Activated CD8-positive, alpha-beta memory T cell treated with anti-CD3 and anti-CD28 coated beads, Interleukin-2, amount 50 U/mL, for 24 hours (primary cell): ENCODE measurements at regions not wholly inside any gene's neighbourhood (a gene's known extent, or its start where the extent isn't known, plus 50 kb on each side); places are given as distances from the start of the nearest gene placed in this dataset.
"Not testable (repeated sequence)": the region's sequence is repeated elsewhere in the genome, so short reads cannot be mapped to it uniquely, and the experiment has no call there.

Experiments used
- DNase-seq: peaks from one replicate; pipeline ENCODE4 v3.0.0-alpha.2; 2020; ENCODE audit errors: extremely low read depth

DNA sequence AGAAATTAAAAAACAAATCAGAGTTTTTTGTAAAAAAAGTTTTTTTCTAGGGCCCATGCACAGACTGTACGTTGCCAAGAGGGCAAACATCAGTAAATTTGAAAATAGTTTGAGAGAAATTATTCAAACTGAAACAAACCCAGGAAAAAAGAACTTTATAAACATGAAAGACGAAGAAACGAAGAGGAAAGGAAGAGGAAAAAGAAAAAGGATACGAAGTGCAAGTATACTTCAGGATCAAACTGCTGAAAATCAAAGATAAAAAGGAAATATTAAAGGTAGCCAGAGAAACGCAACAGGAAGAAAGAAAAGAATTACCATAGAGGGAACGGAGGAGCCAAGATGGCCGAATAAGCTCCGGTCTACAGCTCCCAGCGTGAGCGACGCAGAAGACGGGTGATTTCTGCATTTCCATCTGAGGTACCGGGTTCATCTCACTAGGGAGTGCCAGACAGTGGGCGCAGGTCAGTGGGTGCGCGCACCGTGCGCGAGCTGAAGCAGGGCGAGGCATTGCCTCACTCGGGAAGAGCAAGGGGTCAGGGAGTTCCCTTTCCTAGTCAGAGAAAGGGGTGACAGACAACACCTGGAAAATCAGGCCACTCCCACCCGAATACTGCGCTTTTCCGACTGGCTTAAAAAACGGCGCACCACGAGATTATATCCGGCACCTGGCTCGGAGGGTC, 94.4 kb upstream of the GAS1 start:
- not testable (repeated sequence) for DNase-seq

DNA sequence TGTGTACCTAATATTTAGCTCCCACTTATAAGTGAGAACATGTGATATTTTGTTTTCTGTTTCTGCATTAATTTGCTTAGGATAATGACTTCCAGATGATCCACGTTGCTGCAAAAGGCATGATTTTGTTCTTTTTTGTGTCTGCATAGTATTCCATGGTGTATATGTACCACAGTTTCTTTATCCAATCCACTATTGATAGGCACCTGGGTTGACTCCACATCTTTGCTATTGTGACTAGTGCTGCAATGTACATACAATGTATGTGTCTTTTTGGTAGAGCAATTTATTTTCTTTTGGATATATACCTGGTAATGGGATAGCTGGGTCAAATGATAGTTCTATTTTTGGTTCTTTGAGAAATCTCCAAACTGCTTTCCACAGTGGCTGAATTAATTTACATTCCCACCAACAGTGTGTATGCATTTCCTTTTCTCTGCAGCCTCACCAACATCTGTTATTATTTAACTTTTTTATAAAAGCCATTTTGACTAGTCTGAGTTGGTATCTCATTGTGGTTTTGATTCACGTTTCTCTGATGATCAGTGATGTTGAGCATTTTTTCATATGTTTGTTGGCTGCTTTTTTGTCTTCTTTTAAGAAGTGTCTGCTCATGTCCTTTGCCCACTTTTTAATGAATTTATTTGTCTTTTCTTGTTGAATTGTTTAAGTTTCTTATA, 102.8 kb upstream of the GAS1 start:
- DNase-seq = not testable (repeated sequence)

DNA sequence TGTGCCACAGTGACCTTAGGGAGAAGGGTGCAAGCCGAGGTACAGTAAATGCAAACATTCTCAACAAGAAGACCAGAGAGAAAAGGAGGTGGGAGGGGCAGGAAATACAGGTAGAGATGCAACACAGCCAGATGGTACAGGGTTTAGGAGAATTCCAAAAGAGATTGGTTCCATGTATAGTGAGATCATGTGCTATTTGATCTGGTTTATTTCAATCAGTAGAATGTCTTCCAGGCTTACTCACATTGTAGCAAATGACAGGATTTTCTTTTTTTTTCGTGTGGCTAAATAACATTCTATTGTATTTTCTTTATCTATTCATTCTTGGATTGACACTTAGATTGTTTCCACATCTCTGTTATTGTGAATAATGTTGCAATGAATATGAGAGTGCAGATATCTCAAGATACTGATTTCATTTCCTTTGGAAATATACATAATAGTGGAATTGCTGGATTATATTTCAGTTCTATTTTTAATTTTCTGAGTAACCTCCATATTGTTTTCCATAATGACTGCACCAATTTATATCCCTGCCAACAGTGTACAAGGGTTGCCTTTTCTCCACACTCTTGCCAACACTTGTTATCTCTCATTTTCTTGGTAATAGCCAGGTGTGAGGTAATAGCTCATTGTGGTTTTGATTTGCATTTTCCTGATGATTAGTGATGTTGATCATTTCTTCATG, 107.8 kb upstream of the GAS1 start:
- DNase-seq = no peak

DNA sequence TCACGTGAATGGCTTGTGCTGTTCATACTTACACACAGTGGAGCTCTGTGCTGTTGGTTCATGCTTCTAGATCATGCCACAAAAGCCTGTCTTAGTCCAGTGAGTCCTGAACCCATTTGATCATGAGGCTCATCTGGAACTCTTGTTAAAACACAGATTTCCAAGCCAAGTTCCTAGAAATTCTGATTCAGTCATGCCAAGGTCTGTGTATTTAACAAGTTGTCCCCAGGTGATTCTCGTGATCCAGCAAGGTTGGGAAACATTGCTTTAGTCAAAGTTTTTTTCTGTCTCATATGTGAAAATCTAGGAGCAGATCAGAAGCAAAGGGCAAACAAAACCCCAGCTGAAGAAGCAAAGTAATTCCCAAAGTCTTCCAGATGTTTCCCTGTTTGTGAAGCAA, 112.5 kb upstream of the GAS1 start:
- DNase-seq = no peak

DNA sequence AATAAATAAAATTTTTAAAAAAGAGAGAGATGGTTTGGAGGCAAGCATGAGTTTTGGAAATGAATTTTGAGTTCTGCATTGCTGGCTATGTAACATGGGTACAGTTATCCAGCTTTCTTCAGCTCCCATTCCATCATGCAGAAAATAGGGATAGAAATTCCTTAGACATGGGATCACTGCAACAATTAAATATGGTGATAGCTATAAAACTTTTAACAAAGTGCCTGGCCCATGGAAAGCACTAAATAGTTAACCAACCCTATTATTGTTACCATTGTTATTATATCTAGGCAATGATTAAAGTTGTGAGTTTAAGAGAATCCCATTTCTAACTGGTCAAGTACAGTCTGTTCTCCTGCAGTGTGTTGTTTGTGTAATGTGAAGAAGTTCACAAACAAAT, 115.4 kb upstream of the GAS1 start:
- DNase-seq = no peak

DNA sequence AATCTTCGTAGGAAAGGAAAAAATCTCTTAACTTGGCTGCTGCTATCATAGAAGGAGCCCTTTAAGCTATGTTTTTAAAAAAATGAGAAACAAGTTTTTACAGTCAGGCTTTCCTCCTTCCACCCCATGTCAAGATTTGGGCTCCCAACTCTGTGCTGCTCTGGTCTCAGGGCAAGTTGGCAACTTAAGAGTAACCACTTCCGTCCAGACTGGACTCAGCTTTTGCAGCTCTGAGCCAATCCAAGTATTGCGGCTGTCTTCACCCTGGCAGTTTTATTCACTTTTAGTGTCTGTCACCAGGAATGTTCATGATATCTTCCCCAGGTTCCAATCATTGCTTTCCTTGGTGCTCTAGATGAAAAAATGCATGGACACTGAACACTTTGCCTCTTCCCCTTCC, 115.9 kb upstream of the GAS1 start:
- DNase-seq = no peak

DNA sequence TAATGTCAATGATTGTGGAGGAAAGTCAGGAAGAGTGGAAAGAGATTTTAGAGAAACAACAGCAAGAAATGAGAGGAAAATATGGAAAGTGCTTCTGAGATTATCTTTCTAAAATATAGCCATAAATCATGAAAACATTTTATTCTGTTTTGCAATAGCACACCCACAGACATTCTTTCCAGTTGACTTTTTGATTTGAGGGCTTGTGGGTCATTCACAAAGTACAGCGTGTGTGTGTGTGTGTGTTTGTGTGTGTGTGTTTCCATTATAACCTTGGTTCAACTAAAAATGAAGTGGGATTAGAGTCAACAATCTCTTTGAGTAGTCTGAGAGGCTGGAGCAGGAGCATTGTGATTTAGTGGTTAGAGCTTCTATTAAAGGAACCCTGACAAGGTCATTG, 116.6 kb upstream of the GAS1 start:
- no peak for DNase-seq

DNA sequence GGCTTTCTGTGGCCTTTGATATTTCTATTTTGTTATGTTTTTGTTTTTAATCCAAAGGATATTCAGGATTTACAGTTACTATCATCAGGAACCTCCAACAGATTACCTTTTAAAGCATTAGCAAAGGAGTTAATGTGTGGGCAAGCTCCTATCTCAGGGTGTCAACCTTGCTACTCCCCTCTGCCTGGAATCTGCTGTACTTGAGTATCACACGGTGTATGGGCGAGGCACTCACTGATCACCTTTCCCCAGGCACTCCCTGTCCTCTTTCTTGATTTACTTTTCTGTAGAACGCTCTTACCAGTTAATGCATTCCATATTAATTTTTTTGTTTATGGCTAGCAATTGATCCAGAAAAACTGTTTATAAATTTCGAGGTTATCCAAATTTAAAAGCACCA, 117.0 kb upstream of the GAS1 start:
- no peak for DNase-seq

DNA sequence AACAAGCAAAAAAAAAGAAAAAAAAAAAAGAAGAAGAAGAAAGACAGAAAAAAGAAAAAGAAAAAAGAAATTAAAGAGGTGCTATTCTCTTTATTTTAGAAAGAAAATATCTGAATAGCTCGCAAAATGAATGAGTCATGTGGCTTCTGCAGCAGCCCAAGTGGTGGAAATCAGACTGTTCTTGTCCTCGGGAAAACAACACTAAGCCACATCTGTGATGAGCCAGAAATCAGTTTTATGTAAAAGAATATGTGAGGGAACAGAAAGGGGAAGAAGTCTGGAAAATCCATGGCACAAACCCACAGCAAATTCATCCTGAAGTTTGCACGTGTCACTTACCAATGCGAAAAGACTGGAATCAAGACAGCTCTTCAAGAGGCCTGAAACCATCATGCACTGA, 118.7 kb upstream of the GAS1 start:
- no peak for DNase-seq

DNA sequence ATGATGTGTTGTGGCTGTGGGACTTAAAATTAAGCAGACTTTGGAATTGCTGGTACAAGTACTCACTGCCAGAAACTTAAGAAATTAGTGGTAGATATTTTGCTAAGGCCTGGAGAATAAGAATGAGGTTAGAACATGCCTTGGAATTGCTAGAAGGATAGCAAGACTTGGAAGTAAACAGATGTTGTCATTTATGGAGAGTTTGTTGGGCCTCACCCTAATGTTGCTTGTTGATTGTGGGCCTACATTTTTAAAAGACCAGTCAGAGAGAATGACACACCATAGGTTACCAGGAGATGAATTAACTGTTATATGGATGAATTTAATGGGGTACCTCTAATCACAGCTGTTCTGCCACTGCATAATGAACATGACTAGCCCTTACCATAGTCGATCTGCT, 120.1 kb upstream of the GAS1 start:
- DNase-seq = no peak

DNA sequence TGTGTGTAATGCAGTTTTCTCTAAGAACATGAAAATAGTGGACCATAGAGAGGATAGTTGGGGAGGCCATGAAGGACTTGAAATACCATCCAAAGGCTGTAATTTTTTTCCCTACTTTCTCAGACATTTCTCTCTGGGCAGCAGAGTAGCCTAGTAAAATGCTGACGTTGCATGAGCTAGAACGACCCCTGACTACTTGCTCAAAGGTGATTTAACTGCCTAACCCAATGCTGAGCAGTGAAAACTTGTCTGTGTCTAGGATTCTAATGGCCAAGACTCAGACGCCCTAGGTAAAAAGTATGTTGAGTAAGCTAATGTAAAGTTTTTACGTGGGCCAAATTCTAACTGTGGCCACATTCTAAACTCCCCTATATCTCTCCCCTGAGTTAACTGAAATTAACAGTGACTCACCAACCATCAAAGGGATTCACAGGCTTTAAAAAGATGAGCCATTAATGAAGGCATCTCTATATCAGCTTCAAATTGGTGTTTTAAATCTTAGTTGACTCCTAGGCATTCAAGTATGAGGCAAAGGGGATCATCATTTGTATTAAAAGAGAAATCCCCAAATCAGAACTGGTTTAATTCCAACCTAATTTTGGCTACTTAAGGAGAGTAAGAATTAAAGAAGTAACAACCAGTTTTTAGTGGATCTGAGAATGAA, 121.0 kb upstream of the GAS1 start:
- no peak for DNase-seq

DNA sequence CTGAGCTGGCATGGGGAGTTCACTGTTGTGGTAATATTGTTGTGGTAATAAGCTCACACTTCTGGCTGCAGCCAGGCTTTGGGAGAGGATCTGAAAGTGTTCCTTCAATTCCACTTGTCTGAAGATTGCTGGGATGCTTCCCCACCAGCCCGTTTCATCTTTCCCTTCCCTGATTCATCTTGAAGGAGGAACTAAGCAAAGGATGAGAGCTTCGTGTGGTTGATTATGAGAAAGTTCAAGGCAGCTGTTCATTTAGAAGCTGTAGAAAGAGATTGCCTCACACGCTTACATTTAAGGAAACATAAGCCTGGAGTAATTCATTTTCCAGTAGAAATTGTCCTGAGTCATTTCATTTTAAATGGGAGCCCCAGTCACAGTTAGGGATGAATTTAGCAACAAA, 122.4 kb upstream of the GAS1 start:
- no peak for DNase-seq

DNA sequence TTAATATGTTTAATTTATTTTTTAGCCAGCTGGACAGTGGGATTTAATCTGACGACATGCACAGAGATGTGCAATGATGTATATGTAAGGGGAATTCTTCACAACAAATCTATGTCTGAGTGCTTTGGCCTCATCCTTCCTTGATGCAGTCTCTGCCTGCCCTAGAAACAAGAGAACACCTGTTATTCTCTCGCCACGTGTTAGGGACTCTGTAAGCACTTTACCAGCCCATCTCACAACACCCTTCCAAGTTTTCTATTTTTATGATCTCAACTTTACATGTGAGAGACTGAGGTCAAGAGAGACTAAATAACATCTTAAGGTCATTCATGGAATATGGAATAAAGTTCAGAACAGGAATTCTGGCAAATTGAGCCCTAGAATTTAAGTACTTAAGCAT, 123.0 kb upstream of the GAS1 start:
- DNase-seq = no peak

DNA sequence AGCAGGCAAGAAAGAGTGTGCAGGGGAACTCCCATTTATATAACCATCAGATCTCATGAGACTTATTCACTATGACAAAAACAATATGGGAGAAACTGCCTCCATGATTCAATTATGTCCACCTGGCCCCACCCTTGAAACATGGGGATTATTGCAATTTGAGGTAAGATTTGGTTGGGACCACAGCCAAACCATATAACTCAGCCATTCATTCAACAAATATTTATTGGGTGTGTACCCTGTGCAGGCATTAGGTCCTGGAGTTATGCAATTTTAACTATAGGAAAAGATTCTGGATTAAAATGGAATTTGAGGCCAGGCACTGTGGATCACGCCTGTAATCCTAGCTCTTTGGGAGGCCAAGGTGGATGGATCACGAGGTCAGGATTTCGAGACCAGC, 124.2 kb upstream of the GAS1 start:
- DNase-seq = no peak

DNA sequence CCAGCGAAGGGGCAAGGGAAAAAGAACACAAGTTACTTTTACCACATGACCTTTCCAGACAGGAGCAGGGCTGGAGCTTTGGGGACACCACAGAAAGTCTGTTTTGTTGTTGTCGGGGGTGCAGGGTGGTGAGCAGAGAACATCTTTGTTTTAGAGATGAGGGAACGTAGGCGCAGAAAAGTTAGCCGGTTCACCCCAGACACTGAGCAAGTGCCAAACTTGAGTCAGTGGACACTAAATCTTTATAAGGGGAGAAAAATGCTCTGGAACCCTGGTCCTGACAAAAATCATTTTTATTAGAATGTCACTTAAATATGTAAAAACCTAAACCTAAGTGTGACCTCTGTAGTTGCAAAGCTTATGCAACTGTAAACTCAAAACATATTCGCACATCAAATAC, 126.4 kb upstream of the GAS1 start:
- DNase-seq = no peak

DNA sequence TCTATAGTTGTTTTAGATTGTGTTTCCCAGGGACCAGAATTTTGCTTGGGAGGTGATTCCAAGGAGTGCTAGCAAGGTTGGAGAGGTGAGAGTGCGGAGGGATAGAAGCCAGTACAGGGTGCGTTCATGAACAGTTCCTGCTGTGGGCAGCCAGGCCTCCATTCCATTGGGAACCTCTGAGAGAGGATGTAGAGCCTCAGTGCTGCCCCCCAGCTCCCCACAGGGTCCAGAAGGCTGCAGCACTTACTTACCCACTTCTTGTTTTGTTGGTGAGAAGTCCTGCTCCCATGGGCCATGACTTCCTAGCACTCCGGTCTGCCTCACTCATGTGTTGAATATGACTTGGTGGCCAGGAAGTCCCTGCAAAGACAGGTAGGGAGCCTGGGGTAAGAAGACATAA, 128.2 kb upstream of the GAS1 start:
- DNase-seq = no peak

DNA sequence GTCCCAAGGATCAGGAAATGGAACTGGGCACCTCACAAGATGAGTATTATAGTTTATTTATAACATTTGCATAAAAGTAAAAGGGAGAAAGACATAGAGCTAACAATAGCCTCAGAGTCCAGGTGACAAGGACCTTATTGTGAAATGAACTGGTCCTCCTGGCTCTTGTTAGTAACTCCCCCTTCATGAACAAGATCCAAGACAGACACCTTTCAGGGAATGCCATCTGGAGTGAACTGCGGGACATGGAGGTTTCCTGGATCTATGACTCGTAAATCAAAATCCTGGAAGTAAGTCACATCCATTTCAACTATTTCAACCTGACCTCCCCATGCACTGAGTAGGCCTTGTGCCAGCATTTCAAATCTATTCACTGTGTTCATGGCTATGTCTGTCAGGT, 129.5 kb upstream of the GAS1 start:
- no peak for DNase-seq

DNA sequence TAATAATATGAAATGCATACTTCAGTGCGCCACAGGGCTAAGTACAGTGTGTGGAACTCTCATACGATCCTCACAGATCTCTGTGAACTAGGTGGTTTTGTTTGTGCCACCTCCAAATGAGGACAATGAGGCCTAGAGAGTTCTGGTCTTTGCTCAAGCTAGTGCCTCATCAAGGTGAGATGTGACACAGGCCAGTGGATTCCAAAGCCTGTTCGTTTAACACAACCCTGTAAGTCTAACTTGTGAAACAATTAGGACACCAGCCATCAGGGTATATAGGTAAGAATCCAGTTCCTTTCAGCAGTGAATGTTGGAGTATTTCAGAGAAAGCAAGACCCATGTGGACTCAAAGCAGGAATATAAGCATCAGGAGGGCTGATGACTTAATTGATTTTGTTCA, 130.7 kb upstream of the GAS1 start:
- DNase-seq = no peak

DNA sequence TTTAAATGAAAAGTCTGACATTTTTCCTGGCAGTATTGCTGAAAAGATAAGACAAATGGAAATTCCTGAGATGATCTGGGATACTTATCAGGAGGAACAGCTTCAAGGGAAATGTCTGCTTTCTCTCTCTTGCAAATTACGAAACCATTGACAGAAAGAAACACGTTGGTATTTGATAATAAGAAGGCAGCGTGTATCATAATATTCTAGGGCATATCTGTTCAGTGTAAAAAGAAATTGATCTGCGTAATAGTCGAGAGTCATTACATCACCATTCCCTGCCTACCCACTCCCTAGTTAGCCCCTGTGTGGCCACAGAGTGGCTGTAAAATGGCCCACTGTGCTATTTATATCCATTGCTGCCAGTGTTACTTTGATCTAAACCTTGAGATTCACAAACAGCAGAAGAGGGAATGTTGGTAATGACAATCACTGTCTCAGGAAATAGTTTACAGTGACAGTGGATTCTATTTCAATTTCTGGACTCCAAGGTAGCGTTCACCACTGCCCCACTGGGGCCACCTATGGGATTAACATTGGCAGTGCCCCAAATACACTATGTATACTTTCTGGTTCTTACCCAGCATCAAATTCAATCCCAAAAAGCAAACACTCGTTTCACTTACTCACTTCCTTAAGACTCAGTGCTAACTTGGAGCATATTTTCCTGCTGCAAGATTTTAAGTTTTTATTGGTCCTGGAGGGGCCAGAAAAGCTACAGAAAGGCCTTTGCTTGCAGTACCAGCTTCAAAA, 133.4 kb upstream of the GAS1 start:
- DNase-seq = no peak

DNA sequence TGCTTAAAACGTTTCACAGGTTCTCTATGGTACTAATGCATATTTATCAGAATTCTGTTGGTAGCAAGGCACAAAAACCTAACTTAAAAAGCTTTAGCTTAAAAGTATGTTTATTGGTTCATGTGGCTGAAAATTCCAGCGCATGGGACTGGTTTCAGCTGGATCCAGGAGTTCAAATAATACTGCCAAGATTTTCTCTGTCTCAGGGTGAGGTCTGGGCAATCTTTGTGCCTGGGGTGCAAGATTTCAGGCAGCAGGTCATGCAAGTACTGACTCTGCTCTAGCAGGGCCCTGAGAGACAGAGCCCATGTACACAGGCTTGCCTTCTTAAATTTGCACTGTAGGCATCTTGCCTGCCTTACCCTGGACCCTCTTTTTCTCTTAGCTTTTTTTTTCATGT, 134.2 kb upstream of the GAS1 start:
- DNase-seq = no peak

DNA sequence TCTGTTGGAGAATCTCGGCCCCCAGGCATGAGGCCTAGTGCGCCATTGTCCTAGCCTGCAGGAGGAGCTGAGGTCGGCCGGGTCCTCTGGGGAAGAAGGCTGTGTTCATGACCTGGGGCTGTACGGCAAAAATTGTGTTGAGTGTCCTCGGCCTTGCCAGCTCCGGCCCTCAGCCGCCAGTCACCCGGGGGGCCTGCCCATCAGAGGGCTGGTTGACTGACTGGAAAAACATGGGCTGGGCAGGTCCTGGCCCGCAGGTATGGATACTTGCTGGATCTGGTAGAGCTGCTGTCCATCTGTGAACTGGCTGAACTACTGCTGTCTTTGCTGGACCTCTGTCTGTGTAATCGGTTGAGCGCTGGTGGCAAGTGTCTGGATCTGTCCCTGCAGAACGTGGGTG, 136.7 kb upstream of the GAS1 start:
- no peak for DNase-seq

DNA sequence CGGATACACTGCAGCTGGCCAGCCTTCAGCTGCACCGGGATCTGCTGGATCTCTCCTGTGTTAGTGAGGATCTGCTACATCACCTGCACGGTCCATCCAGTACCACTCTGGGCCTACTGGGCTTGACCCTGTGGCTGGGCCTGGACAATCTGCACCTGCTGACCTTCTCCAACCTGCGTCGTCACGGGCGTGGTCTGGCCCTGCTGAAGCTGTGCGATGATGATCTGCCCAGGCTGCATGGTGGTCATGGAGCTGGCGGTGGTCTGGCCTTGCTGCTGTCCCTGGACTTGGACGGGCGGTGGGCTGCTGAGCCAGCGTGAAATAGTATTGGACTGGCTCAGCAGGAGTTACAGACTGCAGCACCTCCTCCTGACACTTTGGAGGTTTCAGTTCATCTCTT, 137.1 kb upstream of the GAS1 start:
- DNase-seq = no peak
